ENCODE measurements at regions not wholly inside any gene's neighbourhood (a gene's known extent, or its start where the extent isn't known, plus 50 kb on each side); places are given as distances from the start of the nearest gene placed in this dataset.

- no peak for TF ChIP-seq CTCF (IDR thresholded peaks at IDR 0.05)
- TF ChIP-seq POLR2A (IDR thresholded peaks at IDR 0.05): no peak
- no peak for TF ChIP-seq POLR2AphosphoS5 (IDR thresholded peaks at IDR 0.05)
Measured at GRCh38 chr6:99080191-99080590, 132.4 kb upstream of the FBXL4 start.

Measured in transverse colon (tissue), 4 donors.